ENCODE measurements at regions not wholly inside any gene's neighbourhood (a gene's known extent, or its start where the extent isn't known, plus 50 kb on each side); places are given as distances from the start of the nearest gene placed in this dataset.

DNA sequence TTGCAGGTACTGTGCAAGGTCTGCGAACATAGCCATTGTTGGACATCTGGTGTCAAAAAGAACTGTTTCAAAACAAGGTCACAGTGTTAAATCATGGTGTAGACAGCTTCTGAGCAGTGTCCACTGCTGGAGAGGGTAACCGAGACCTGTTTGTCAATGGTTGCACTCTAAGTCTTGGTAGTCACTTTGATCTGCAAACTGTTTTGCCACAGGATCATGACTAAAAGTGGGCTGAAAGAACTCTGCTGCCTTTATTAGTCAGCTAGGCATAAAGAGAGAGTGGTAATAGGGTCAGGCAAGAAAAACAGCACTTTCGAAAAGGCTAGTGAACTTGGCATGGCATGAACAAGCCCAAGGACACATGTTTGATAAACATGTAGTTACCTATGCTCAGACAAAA, 552.3 kb upstream of the CITED2 start:
- no peak for ATAC-seq

DNA sequence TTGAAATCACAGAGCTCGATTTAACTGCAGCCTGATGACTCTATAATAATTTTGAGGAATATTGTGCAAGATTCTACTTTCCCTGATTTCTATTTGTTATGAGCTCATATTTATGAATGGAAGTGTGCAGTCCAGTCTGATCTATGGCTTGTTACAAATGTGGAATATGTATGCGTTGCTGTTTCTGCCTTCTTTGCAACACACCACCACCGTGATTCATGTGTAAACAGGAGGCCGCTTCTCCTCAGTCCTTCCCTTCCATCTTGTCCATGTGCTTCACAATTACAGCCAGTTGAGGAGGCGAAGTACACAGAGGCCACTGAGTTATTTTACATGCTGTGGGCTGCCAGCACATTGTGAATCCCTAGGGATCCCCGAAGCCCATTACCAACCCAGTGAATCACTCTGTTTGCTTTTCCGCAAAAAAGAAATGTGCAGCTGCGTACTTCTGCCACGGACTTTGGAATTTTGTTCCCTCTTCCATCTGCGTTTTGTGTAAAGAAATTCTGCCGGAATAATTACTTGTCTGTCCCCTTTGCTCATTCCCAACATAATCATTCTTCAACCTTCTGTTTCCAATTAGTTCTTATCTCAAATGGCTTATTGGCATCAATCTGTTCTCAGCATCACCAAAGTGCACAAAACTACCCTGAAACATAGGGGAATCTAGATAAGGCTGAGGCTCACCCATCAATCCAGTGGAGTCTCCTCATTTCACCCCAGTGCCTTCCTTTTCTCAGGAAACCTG, 551.6 kb upstream of the CITED2 start:
- Mint-ChIP-seq H3K4me3 (no peak overlapping the region), H3K9me3 (ENCODE audit: insufficient read depth) (no peaks in the 10 kb centered on the region), H3K27me3 (ENCODE audit: low read depth) (no peaks in the 10 kb centered on the region), H3K4me1 (ENCODE audit: low read depth) (no peaks in the 10 kb centered on the region), H3K36me3 (ENCODE audit: low read depth) (no peaks in the 10 kb centered on the region), H3K27ac (no peak overlapping the region)
- ATAC-seq (no peak), DNase-seq (no peak)
- ChIA-PET POLR2A (no interaction called here), CTCF (interaction anchor here (1.0 kb wide), 1 partner anchor 15 kb away, joined by 3 read pairs; no protein-coding TSS in a partner anchor)

More for the DNA sequence above, 552.3 kb upstream of the CITED2 start:
- no peaks in the 10 kb centered on the region for H3K9me3 Mint-ChIP-seq (ENCODE audit: insufficient read depth)
- no peaks in the 10 kb centered on the region for H3K4me1 Mint-ChIP-seq (ENCODE audit: low read depth)
- no peak overlapping the region for H3K27ac Mint-ChIP-seq
- ChIA-PET POLR2A (no interaction called here), CTCF (no interaction called here)
- no peaks in the 10 kb centered on the region for H3K36me3 Mint-ChIP-seq (ENCODE audit: low read depth)
- no peak for DNase-seq
- no peaks in the 10 kb centered on the region for H3K27me3 Mint-ChIP-seq (ENCODE audit: low read depth)
- H3K4me3 Mint-ChIP-seq, result no peak overlapping the region

DNA sequence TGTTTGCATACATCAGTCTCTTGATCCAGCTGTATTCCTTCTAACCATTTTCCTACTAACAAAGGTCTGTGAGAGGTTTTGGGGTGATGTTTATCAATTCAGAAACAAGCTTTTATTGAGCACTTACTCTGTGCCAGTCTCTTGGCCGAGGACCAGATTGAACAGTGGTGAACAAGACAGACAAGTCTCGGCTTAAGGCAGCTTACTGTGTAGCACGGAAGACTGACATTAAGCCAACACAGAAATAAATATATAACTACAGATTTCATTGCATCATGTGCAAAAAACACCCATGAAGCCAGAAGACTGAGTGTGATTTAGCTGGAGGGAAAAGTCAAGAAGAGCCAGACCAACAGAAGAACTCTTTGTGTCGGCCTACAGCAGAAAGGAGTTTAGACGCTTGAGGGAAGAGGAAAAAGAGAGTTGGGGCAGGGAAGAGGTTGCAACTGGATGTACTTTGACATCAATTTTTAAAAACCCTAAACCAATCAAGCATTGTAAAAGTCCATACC, 549.6 kb upstream of the CITED2 start:
- ChIA-PET CTCF (interaction anchor here (1.0 to 1.6 kb wide), 2 partner anchors 549 to 551 kb away, joined by 3 to 6 read pairs; partner anchors contain the start of gene CITED2), POLR2A (no interaction called here)
- DNase-seq, result no peak
- Mint-ChIP-seq H3K4me3 (no peak overlapping the region), H3K36me3 (ENCODE audit: low read depth) (no peaks in the 10 kb centered on the region), H3K4me1 (ENCODE audit: low read depth) (no peaks in the 10 kb centered on the region), H3K27ac (no peak overlapping the region), H3K9me3 (ENCODE audit: insufficient read depth) (no peaks in the 10 kb centered on the region), H3K27me3 (ENCODE audit: low read depth) (peaks cover 4% of the 10 kb centered on the region)
- ATAC-seq, result no peak

DNA sequence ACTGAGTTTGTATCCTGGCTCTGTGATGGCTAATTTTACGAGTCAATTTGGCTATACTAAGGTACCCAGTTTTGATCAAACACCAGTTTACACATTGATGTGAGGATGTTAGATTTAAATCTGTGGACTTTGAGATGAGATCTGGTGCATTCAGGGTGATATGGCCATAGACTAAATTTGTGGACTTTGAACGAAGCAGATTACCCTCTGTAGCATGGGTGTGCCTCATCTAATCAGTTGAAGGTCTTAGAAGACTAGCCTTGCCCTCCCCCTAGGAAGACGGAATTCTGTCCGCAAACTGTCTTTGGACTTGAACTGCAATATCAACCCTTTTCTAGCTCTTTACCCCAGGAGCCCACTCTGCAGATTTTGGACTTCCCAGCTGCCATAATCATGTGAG, 547.8 kb upstream of the CITED2 start:
- Mint-ChIP-seq H3K27ac (no peak overlapping the region), H3K4me3 (no peak overlapping the region), H3K27me3 (ENCODE audit: low read depth) (peaks cover 6% of the 10 kb centered on the region), H3K9me3 (ENCODE audit: insufficient read depth) (no peaks in the 10 kb centered on the region), H3K36me3 (ENCODE audit: low read depth) (no peaks in the 10 kb centered on the region), H3K4me1 (ENCODE audit: low read depth) (no peaks in the 10 kb centered on the region)
- ATAC-seq, result no peak
- POLR2A ChIA-PET, result no interaction called here
- CTCF ChIA-PET, result no interaction called here
- no peak for DNase-seq

DNA sequence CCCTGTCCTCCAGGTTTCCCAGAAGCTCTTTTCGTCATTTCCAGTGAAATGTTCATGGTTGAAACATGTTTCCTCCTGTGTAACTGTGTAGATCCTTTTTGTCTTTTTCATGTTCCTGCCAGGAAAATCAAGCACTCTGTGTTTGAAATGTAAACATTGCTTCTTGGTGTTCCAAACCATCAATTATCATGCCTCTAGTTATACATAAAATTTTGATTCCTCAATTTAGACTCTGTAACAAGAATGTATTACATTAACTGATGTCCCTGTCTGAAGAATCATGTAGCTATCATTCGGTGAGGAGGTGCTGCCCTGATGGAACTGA, 546.3 kb upstream of the CITED2 start:
- POLR2A ChIA-PET, result no interaction called here
- no peak overlapping the region for H3K27ac Mint-ChIP-seq

DNA sequence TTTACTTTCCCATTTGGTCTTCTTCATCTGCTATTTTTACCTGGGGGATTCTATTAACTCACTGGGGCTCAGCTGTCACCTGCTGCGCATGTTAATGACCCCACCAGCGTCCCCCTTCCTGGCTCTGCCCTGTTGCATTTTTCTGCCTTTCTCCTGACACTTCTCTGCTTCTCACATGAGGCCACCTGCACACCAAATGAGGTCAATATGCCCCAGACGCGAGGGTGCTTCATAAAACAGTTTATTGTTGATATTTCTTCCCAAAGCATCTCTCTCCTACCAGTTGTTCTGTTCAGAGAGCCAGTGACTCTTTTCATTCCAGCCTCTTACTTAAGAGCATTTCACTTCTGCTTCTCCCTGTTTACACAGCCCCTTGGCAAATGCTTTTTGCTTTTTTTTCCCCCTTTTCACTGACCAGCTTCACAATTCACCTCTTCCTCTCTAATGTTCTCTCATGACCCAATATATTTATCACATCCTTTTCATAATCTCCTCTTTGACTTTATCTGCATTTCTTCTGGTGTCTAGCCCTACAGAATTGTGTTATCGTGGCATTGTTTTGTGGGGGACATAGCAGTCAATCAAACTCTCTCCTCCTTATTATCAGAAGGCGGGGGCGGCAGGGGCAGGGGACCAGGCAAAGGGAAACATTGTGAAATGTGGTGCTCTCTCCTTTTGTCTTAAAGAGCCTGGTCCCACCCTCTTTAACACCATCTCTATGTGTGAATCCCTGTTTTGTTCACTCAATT, 545.8 kb upstream of the CITED2 start:
- peaks cover 6% of the 10 kb centered on the region for H3K27me3 Mint-ChIP-seq (ENCODE audit: low read depth)
- ATAC-seq (no peak), DNase-seq (no peak)
- H3K27ac Mint-ChIP-seq, result no peak overlapping the region
- no peaks in the 10 kb centered on the region for H3K4me1 Mint-ChIP-seq (ENCODE audit: low read depth)
- no peaks in the 10 kb centered on the region for H3K36me3 Mint-ChIP-seq (ENCODE audit: low read depth)
- H3K4me3 Mint-ChIP-seq, result no peak overlapping the region
- POLR2A ChIA-PET, result no interaction called here
- peaks cover under 1% of the 10 kb centered on the region for H3K9me3 Mint-ChIP-seq (ENCODE audit: insufficient read depth)
- CTCF ChIA-PET, result no interaction called here

More for the DNA sequence above, 546.3 kb upstream of the CITED2 start:
- Mint-ChIP-seq H3K4me3 (no peak overlapping the region), H3K9me3 (ENCODE audit: insufficient read depth) (no peaks in the 10 kb centered on the region), H3K36me3 (ENCODE audit: low read depth) (no peaks in the 10 kb centered on the region), H3K4me1 (ENCODE audit: low read depth) (no peaks in the 10 kb centered on the region), H3K27me3 (ENCODE audit: low read depth) (peaks cover 6% of the 10 kb centered on the region)
- CTCF ChIA-PET, result no interaction called here
- DNase-seq (no peak), ATAC-seq (no peak)

DNA sequence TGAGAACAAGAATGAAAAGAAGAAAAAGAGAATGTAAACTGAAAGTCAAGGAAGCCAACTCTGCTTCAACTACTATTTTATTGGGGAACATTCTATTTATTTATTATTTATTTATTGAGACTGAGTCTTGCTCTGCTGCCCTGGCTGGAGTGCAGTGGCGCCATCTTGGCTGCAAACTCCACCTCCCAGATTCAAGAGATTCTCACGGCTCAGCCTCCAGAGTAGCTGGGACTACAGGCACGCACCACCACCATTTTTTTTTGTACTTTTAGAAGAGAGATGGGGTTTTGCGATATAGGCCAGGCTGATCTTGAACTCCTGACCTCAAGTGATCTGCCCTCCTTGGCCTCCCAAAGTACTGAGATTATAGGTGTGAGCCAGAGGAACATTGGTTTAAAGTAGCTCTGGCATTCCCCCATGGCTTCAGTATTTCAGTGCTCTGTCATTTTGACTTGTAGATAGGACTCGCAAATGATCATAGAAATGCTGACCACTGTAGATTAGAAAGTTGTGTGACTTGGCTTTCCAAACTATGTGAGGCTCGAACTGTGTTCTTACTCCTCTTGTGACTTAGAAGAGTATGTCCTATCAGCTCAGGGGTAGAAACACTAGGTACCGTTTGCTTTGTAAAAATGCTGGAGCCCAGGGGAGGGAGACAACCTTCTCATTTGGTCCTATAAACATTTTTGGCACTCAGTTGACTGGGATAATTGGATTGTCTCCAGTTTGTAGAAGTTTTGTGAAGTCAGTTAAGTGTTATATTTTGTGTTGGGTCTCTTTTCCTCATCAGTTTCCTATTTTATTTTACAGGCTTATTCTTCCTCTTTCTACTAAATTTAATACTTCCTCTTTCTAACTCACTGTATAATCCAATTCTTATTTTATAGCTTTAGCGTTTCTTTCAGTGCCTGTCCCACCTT, 544.9 kb upstream of the CITED2 start:
- H3K4me1 Mint-ChIP-seq (ENCODE audit: low read depth), result no peaks in the 10 kb centered on the region
- peaks cover 5% of the 10 kb centered on the region for H3K9me3 Mint-ChIP-seq (ENCODE audit: insufficient read depth)
- ATAC-seq (no peak), DNase-seq (no peak)
- H3K27ac Mint-ChIP-seq, result no peak overlapping the region
- POLR2A ChIA-PET, result no interaction called here
- peaks cover 6% of the 10 kb centered on the region for H3K27me3 Mint-ChIP-seq (ENCODE audit: low read depth)
- H3K36me3 Mint-ChIP-seq (ENCODE audit: low read depth), result no peaks in the 10 kb centered on the region
- CTCF ChIA-PET, result no interaction called here
- no peak overlapping the region for H3K4me3 Mint-ChIP-seq

DNA sequence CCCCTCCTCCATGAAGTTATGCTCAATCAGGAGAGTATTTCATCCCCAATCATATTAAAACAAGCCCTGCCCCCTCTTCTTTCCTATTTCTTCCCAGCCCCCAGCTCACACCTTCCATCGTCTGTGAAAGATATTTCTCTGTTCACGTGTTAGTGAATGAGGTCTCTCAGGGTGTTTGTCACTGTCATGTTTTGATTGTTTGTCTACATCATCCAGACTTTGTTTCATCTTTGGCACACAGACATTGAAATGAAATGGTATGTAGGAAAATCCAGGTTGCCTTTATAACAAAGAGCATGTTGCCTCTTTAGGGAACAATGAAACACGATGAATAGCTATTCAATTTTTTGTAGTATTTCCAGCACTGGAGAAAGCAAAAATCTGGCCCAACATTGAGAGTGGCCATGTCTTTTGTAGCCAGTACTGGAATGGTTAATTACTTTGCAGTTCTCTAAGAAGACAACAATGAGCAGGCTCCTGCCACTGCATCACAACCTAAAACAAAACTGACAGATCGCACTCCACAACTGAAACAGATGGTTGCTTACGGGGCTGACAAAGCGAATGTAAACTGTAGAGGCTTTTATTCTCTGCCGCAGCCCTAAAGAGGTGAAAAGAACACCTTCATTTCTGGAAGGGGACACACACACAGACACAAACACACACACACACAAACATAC, 543.6 kb upstream of the CITED2 start:
- CTCF ChIA-PET, result no interaction called here
- POLR2A ChIA-PET, result no interaction called here
- no peaks in the 10 kb centered on the region for H3K4me1 Mint-ChIP-seq (ENCODE audit: low read depth)
- peaks cover 6% of the 10 kb centered on the region for H3K27me3 Mint-ChIP-seq (ENCODE audit: low read depth)
- no peaks in the 10 kb centered on the region for H3K36me3 Mint-ChIP-seq (ENCODE audit: low read depth)
- H3K9me3 Mint-ChIP-seq (ENCODE audit: insufficient read depth), result peaks cover 5% of the 10 kb centered on the region
- no peak overlapping the region for H3K27ac Mint-ChIP-seq
- no peak for DNase-seq
- no peak for ATAC-seq
- H3K4me3 Mint-ChIP-seq, result no peak overlapping the region

DNA sequence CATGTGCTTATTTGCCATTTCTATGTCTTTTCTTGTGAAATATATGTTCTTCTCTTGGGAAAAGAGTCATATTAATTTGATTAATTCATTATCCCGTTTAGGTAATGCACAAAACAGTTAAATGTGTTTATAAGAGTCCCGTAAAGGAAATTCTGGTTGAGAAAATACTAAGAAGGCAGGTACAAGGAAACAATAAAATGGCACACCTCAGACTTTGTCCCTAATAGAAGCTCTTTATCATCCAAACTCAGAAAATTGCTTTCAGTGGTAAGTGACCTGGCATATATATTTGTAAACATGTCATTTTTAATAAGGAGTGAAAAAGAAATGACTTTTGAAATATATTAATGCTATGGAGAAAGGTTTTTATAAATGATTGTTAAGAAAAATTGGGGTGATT, 540.5 kb upstream of the CITED2 start:
- Mint-ChIP-seq H3K4me3 (no peak overlapping the region), H3K27me3 (ENCODE audit: low read depth) (peaks cover 2% of the 10 kb centered on the region), H3K36me3 (ENCODE audit: low read depth) (no peaks in the 10 kb centered on the region), H3K27ac (no peak overlapping the region), H3K9me3 (ENCODE audit: insufficient read depth) (peaks cover 5% of the 10 kb centered on the region), H3K4me1 (ENCODE audit: low read depth) (no peaks in the 10 kb centered on the region)
- POLR2A ChIA-PET, result no interaction called here
- DNase-seq (no peak), ATAC-seq (no peak)
- CTCF ChIA-PET, result no interaction called here

DNA sequence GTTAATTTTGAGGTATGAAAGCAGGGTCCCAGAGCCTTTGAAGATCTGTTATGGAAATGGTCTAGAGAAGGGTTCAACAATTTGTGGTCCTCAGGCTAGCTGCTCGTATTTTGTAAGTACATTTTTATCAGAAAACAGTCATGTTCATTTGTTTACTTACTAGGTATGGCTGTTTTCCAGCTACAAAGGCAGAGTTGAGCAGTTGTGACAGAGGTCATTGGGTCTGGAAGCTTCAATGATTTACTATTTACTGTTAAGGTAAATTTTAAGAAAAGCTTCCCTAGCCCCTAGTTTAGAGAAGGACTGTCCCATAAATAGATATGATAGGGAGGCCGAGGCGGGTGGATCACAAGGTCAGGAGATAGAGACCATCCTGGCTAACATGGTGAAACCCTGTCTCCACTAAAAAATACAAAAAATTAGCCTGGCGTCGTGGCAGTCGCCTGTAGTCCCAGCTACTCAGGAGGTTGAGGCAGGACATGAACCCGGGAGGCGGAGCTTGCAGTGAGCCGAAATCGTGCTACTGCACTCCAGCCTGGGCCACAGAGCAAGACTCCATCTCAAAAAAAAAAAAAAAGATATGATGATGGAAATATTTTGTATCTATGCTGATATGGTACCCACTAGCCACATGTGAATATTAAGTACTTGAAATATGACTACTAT, 538.4 kb upstream of the CITED2 start:
- no peak for ATAC-seq
- Mint-ChIP-seq H3K27ac (no peak overlapping the region), H3K27me3 (ENCODE audit: low read depth) (no peaks in the 10 kb centered on the region), H3K4me1 (ENCODE audit: low read depth) (no peaks in the 10 kb centered on the region), H3K4me3 (no peak overlapping the region), H3K36me3 (ENCODE audit: low read depth) (no peaks in the 10 kb centered on the region), H3K9me3 (ENCODE audit: insufficient read depth) (peaks cover 5% of the 10 kb centered on the region)
- POLR2A ChIA-PET, result no interaction called here
- DNase-seq, result no peak
- CTCF ChIA-PET, result no interaction called here

DNA sequence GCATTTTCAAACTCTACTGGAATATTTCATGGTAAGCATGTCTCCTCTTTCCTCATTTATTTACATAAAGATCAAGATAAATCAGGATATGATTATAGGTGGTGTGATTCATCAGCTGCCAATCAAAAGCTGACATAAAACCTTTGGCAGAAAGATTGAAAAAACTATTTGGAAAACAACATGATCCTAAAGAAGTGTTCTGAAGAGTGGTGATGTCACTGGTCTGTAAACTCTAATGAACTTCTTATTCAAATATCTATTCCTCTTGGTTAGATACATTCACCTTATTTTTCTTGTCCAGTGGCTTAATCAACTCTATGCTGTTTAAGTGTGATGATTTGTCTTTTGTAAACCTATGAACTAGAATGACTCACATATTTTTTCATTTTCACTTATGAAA, 535.5 kb upstream of the CITED2 start:
- no peak overlapping the region for H3K4me3 Mint-ChIP-seq
- peaks cover 3% of the 10 kb centered on the region for H3K9me3 Mint-ChIP-seq (ENCODE audit: insufficient read depth)
- H3K4me1 Mint-ChIP-seq (ENCODE audit: low read depth), result no peaks in the 10 kb centered on the region
- ChIA-PET CTCF (no interaction called here), POLR2A (no interaction called here)
- no peak overlapping the region for H3K27ac Mint-ChIP-seq
- H3K36me3 Mint-ChIP-seq (ENCODE audit: low read depth), result no peaks in the 10 kb centered on the region
- no peak for ATAC-seq
- no peaks in the 10 kb centered on the region for H3K27me3 Mint-ChIP-seq (ENCODE audit: low read depth)
- DNase-seq, result no peak

All from activated CD8-positive, alpha-beta T cell treated with anti-CD3 and anti-CD28 coated beads, Interleukin-2, amount 10 ng/mL, durations not matched to agents 7 days and 5 days (primary cell).